ENCODE measurements at regions not wholly inside any gene's neighbourhood (a gene's known extent, or its start where the extent isn't known, plus 50 kb on each side); places are given as distances from the start of the nearest gene placed in this dataset.

DNA sequence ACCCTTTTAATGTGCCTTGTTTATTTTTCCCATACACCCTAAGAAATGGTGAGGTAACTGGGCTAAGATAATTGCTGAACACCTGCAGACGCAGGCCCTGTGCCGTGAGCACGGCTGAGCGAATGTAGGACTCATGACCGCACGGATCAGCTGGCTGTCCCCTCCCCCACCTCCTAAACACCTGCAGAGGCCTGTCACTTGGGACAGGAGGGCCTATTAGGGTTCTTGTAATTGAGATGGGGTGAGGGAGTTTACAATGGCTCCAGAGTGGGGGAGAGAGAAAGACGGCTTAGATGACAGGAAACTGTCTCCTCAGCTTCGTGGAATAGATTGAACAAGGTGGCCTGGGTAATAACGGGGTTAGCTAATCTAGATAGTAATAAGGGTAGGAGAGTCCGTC, 291.7 kb upstream of the HABP2 start:
- DNase-seq: no peak

DNA sequence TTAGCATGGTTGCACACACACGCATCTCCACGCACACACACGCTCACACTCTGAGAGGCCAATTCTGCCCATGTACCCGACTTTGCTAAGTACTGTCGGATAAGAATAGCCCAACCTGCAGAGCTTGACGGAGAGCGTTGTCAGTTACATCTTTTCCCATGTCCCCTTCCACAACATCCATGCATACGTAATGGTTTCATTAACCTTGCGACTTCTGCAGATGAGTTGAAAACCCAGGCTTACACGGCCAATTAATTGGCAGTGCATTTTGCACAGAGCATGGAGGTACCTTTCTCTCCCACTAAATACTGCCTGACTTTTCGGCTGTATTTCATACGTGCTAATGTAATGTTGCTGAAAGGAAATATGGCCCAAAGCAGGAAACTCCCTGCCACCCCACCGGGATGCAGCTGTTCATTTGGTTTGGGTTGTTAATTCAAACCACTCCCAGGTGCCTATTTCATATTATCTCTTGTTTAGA, 291.2 kb upstream of the HABP2 start:
- DNase-seq: no peak

GRCh38 chr10:113263056-113263455, 289.8 kb upstream of the HABP2 start:
- no peak for DNase-seq

DNA sequence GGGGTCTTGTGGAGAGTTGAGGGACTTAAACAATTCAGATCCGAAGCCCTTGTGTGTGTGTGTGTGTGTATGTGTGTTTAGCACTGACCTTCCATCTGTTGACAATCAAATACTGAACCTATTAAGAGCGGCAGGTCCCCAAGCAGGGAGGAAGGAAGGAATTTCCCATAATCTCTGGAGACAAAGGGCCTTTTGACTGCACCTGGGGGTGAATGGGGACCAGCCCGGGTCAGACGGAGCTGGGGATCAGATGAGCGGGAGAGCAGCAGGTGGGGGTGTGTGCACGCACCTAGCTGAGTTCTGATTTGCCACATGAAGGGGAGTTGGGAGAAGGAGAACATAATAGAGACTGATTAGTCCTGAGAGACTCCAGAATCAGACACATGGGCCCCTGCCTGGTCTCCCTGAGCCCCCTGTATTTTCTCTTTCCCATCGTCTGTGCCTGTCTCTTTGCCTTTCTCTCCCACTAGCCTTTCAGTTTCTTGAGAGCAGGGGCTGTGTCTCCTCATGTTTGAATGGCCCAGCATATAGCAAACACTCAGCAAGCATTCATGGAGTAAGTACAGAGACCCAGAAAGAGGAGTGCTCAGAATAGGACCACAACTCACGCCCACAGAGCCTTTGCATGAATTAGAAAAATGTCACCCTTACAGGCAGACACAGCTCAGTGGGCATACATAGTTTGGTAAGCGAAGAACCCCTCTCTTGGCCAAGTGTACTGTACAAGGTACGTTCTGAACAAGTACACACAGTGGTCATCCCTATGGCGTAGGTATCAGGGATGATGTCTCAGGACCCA, 288.3 kb upstream of the HABP2 start:
- DNase-seq: no peak

- DNase-seq: no peak
Observed at GRCh38 chr10:113266147-113266546, 286.7 kb upstream of the HABP2 start.

- no peak for DNase-seq
Observed at GRCh38 chr10:113267619-113268562, 285.0 kb upstream of the HABP2 start.

DNA sequence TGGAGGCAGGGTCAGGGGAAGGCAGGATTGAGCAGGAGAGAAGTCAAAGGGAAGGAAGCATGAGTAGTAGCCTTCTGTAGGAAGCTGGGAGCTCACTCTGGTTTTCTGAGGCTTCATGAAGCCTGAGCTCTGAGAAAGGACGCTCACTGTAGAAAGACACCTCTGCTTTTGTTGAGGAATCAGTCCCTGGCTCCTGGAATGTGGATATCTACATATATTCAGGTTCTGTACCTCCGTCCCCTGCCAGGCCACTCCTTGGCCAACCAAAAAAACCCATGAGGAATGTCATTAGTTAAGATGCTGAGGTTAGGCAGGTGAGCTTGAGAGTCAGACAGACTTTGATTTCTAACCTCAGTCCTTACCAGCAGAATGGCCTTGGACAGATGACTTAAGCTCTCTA, 283.5 kb upstream of the HABP2 start:
- DNase-seq: no peak

DNA sequence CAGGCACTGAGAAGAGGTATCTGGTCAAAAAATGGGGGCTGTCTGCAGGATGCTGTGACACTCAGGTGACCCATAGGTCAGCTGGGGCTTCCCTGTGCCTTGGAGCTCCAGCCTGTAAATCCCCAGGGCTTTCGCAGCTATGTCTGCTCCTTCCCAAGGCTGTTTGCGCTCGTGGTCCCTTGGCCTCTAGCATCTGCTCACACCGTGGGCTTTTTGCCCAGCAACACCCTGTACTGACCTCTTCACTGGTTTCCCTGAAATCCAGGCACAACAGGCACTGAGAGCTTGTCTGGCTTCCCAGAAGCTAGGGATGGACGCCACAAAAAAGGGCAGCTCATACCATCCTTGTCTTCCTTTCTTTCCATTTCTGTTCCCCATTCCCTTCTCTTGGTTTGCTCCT, 280.3 kb upstream of the HABP2 start:
- DNase-seq: no peak

GRCh38 chr10:113273181-113274163, 279.4 kb upstream of the HABP2 start:
- no peak for DNase-seq

DNA sequence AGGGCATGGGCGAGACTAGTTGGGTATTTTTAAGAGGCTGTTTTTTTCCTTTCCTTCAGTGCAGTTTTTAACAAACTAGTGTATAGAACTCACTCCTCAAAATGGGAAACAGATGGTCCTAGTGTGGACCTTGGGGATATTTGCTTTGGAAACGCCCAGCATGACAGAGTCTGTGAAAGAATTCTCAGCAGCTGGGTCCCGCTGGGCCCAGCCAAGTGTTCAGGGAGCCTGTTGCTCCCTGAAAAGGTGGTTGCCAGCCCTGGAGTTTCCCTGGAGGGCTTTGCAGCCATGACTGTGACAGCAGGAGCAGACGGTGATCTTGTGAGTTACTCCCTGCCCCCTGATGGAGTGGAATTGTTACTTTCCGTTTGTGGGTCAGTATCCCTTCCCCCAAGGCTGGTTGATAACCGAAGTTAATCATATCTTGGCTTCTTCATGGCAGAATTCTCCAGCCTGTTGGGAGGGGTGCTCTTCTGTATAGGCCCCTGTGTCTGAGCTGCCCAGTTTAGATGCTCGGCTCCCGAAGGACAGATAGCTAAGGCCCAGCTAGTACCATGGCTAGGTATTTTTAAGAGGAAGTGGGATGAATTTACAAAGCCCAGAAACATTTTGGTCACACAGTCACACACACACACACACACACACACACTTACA, 278.6 kb upstream of the HABP2 start:
- DNase-seq: no peak

DNA sequence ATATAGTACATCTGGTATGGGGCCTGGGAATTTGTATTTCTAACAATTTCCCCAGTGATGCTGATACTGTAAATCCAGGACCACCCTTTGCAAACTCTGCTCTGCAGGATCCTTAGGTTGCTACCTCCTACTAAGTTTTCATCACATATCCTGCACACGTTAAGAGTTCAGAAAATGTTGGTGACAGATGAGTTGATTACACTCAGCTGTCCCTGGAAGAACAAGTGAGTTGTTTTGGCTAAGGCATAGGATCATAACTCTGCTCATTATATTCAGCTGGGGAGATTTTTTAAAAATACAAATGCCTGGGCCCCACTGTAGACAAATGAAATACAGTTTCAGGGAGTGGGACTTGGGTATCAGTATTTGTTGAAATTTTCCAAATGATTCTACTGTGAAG, 274.6 kb upstream of the HABP2 start:
- DNase-seq: no peak

GRCh38 chr10:113278664-113279063, 274.2 kb upstream of the HABP2 start:
- no peak for DNase-seq

- no peak for DNase-seq
Observed at GRCh38 chr10:113279262-113279661, 273.6 kb upstream of the HABP2 start.

DNA sequence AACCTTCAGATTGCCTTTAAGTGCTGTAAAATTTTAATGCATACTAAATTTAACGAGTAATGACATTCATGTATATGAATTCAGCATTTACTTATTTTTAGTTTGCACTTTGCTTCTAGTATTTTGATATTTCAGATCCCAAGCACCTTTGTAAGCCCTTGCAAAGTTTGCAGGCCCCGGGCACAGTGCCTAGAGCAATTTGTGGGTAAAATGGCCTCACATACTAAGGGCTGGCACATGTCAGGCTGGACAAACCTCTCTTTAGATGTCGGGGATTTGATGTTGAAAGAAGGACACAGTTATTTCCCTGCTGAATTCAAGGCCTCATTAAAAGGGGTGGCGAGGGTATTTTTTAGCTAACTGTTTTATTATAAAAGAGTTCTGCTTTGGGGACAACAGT, 270.3 kb upstream of the HABP2 start:
- no peak for DNase-seq

- no peak for DNase-seq
Observed at GRCh38 chr10:113283189-113283588, 269.7 kb upstream of the HABP2 start.

GRCh38 chr10:113284635-113285034, 268.2 kb upstream of the HABP2 start:
- DNase-seq: no peak

GRCh38 chr10:113285305-113285704, 267.5 kb upstream of the HABP2 start:
- no peak for DNase-seq

GRCh38 chr10:113287592-113287991, 265.3 kb upstream of the HABP2 start:
- DNase-seq: no peak

GRCh38 chr10:113290137-113290536, 262.7 kb upstream of the HABP2 start:
- no peak for DNase-seq

- DNase-seq: no peak
Observed at GRCh38 chr10:113291413-113291812, 261.4 kb upstream of the HABP2 start.

DNA sequence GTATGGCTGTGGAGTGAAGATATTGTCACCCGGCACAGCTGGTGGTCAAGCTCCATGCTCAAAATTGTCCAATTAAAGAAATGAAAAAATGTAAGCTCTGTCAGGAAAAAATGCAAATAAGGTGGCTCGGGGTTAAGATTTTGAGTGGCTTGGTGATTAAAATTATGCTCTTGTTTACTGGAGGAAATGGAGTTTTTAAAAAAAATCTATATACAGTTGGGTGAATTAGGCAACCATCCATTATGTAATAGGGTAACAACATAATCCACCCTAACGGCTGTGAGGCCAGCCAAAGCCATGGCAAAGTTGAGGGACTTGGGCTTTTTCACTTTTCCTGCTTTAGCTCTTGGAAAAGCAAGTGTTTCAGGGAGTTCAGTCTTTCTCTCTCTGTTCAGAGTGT, 260.8 kb upstream of the HABP2 start:
- DNase-seq: no peak

GRCh38 chr10:113292743-113293142, 260.1 kb upstream of the HABP2 start:
- DNase-seq: no peak

All from stimulated activated CD4-positive, alpha-beta T cell treated with anti-CD3 and anti-CD28 coated beads, Interleukin-2, amount 100 ng/mL, for 24 hours (primary cell).